Gastrocnemius medialis (tissue), 4 donors: ENCODE measurements at regions not wholly inside any gene's neighbourhood (a gene's known extent, or its start where the extent isn't known, plus 50 kb on each side); places are given as distances from the start of the nearest gene placed in this dataset.
"Not testable (repeated sequence)": the region's sequence is repeated elsewhere in the genome, so short reads cannot be mapped to it uniquely, and the experiment has no call there.

Source experiments
- ATAC-seq, 2 donors: fragments of 150-250 bp; one replicate each; pipeline ENCODE4 v1.9.1; 2016
- DNase-seq, 2 donors: peaks; one replicate each; pipeline ENCODE4 v3.0.0-alpha.2; 2019
- H3K27ac ChIP-seq, 4 donors: fragments of 200-600 bp; sonication (generic); 1 replicate in 1 of 4; 2 replicates in 3 of 4; pipeline ENCODE4 v1.5.1; 2016 to 2018; ENCODE audit warnings: mild to moderate bottlenecking in 2 of 4, moderate library complexity in 1 of 4
- H3K27me3 ChIP-seq, 3 donors: fragments of 200-600 bp; sonication (generic) in 2 of 3; 1 replicate in 1 of 3; 2 replicates in 2 of 3; pipeline versions ENCODE4 v1.5.1 to v1.6.0; 2016 to 2019; ENCODE audit warnings: mild to moderate bottlenecking in 1 of 3, moderate library complexity in 1 of 3
- H3K36me3 ChIP-seq, 2 donors: fragments of 200-600 bp; sonication (generic) in 1 of 2; one replicate each; pipeline ENCODE4 v1.5.1; 2017 to 2018
- H3K4me1 ChIP-seq, 2 donors: fragments of 200-600 bp; sonication (generic) in 1 of 2; one replicate each; pipeline ENCODE4 v1.5.1; 2016 to 2017; ENCODE audit warnings: mild to moderate bottlenecking in 2 of 2
- H3K4me3 ChIP-seq, 4 donors: fragments of 200-600 bp; sonication (generic) in 3 of 4; 1 replicate in 1 of 4; 2 replicates in 3 of 4; pipeline ENCODE4 v1.5.1; 2016 to 2019; ENCODE audit warnings: mild to moderate bottlenecking in 2 of 4
- H3K9me3 ChIP-seq, 3 donors: fragments of 200-600 bp; sonication (generic) in 2 of 3; 1 replicate in 1 of 3; 2 replicates in 2 of 3; pipeline ENCODE4 v1.5.1; 2016 to 2019
- CTCF ChIP-seq, 5 experiments: fragments of 450-650 bp in 3 of 5; fragments of 200-600 bp in 2 of 5; sonication (generic) in 2 of 5; IDR thresholded peaks in 4 of 5; conservative IDR thresholded peaks in 1 of 5; 1 replicate in 4 of 5; 2 replicates in 1 of 5; pipeline ENCODE4 v1.5.1; 2016 to 2019; ENCODE audit warnings: antibody characterized with exemption in 5 of 5, mild to moderate bottlenecking in 3 of 5, moderate library complexity in 3 of 5
- POLR2A ChIP-seq, 2 donors: fragments of 450-650 bp; IDR thresholded peaks; one replicate each; pipeline ENCODE4 v1.6.1; 2017; ENCODE audit warnings: antibody characterized with exemption in 2 of 2, mild to moderate bottlenecking in 2 of 2, moderate library complexity in 2 of 2
- in situ Hi-C, 4 donors: fragments of 200-750 bp; cut with MboI; loops; one replicate each; pipeline versions ENCODE4 v1.15.0 to v1.8.0; 2017; ENCODE audit warnings: low sequenced_read_pairs in 4 of 4
- intact Hi-C: fragments of 100-400 bp; cut with DNase I; formaldehyde crosslinking; loops from one replicate; pipeline ENCODE4 v1.15.1; 2023; ENCODE audit warnings: low total_unique reads

GRCh38 chr4:167838686-167839085 lies 253.7 kb upstream of the ANXA10 start:
- no peaks in the 10 kb centered on the region for H3K27me3 ChIP-seq
- DNase-seq: no peak
- intact Hi-C loops: no loop called here

GRCh38 chr4:167842487-167842886 lies 249.8 kb upstream of the ANXA10 start:
- TF ChIP-seq POLR2A (IDR thresholded peaks at IDR 0.05): no peak
- no peak for TF ChIP-seq CTCF (IDR thresholded peaks at IDR 0.05 in 4 of 5, conservative IDR thresholded peaks at IDR 0.05 in 1 of 5)
- in situ Hi-C loops: no loop called here
- ATAC-seq (no peak), DNase-seq (no peak)
- Histone ChIP-seq H3K36me3 (no peaks in the 10 kb centered on the region), H3K27ac (no peak overlapping the region), H3K9me3 (no peaks in the 10 kb centered on the region), H3K4me1 (no peaks in the 10 kb centered on the region), H3K4me3 (no peak overlapping the region), H3K27me3 (no peaks in the 10 kb centered on the region)
- intact Hi-C loops: no loop called here

More at GRCh38 chr4:167838686-167839085, 253.7 kb upstream of the ANXA10 start:
- Histone ChIP-seq H3K36me3 (no peaks in the 10 kb centered on the region), H3K27ac (no peak overlapping the region), H3K4me1 (no peaks in the 10 kb centered on the region), H3K9me3 (no peaks in the 10 kb centered on the region), H3K4me3 (no peak overlapping the region)
- no peak for ATAC-seq
- in situ Hi-C loops: no loop called here
- TF ChIP-seq CTCF (IDR thresholded peaks at IDR 0.05 in 4 of 5, conservative IDR thresholded peaks at IDR 0.05 in 1 of 5) (no peak), POLR2A (IDR thresholded peaks at IDR 0.05) (no peak)

GRCh38 chr4:167854881-167855280 lies 237.5 kb upstream of the ANXA10 start:
- TF ChIP-seq POLR2A (IDR thresholded peaks at IDR 0.05) (no peak), CTCF (IDR thresholded peaks at IDR 0.05 in 4 of 5, conservative IDR thresholded peaks at IDR 0.05 in 1 of 5) (no peak)
- Histone ChIP-seq H3K36me3 (no peaks in the 10 kb centered on the region), H3K9me3 (no peaks in the 10 kb centered on the region), H3K27me3 (no peaks in the 10 kb centered on the region), H3K4me1 (no peaks in the 10 kb centered on the region), H3K4me3 (no peak overlapping the region), H3K27ac (no peak overlapping the region)
- intact Hi-C loops: no loop called here
- in situ Hi-C loops: no loop called here
- ATAC-seq (no peak), DNase-seq (no peak)

- DNase-seq, H3K9me3 ChIP-seq, in situ Hi-C loops, intact Hi-C loops, H3K4me3 ChIP-seq, H3K36me3 ChIP-seq, H3K27ac ChIP-seq, H3K4me1 ChIP-seq, ATAC-seq, H3K27me3 ChIP-seq: not testable (repeated sequence)
These were observed 234.2 kb upstream of the ANXA10 start for GRCh38 chr4:167858127-167858526.

GRCh38 chr4:167867191-167867590 lies 225.1 kb upstream of the ANXA10 start:
- DNase-seq (no peak), ATAC-seq (no peak)
- H3K27ac ChIP-seq: no peak overlapping the region
- in situ Hi-C loops: no loop called here
- no peak for TF ChIP-seq POLR2A (IDR thresholded peaks at IDR 0.05)
- TF ChIP-seq CTCF (IDR thresholded peaks at IDR 0.05 in 4 of 5, conservative IDR thresholded peaks at IDR 0.05 in 1 of 5): no peak
- H3K4me1 ChIP-seq: no peaks in the 10 kb centered on the region
- no peak overlapping the region for H3K4me3 ChIP-seq
- no peaks in the 10 kb centered on the region for H3K27me3 ChIP-seq
- H3K36me3 ChIP-seq: no peaks in the 10 kb centered on the region
- H3K9me3 ChIP-seq: no peaks in the 10 kb centered on the region
- intact Hi-C loops: no loop called here
